WTC11 (cell line): ENCODE measurements at regions not wholly inside any gene's neighbourhood (a gene's known extent, or its start where the extent isn't known, plus 50 kb on each side); places are given as distances from the start of the nearest gene placed in this dataset.

Experiments used
- ATAC-seq: fragments of 200-7000 bp; cut with Tn5 transposase; 2 replicates; pipeline ENCODE4 v1.10.0; 2021; ENCODE audit warnings: mild to moderate bottlenecking, moderate library complexity
- CTCF ChIA-PET: fragments of 300-600 bp; sonication (Branson Sonifier 250); formaldehyde crosslinking; loops from one replicate; lab custom pipeline; 2021; ENCODE audit warnings: antibody characterized with exemption; lab: Charles Lee
- POLR2A ChIA-PET: fragments of 350-600 bp; sonication (Branson Sonifier 250); formaldehyde crosslinking; loops from one replicate; lab custom pipeline; 2021; ENCODE audit warnings: antibody characterized with exemption; lab: Charles Lee
- DNase-seq: peaks from one replicate; pipeline ENCODE4 v3.0.0; 2021; ENCODE audit warnings: low spot score
- H3K27ac Mint-ChIP-seq: 2 replicates; pipeline ENCODE4 v1.8.0; 2021; ENCODE audit warnings: mixed read lengths
- H3K27me3 Mint-ChIP-seq: 2 replicates; pipeline ENCODE4 v1.8.0; 2021; ENCODE audit warnings: low read depth, mild to moderate bottlenecking, moderate library complexity, mixed read lengths
- H3K36me3 Mint-ChIP-seq: 2 replicates; pipeline ENCODE4 v1.8.0; 2021; ENCODE audit warnings: mixed read lengths
- H3K4me1 Mint-ChIP-seq: 2 replicates; pipeline ENCODE4 v1.8.0; 2022; ENCODE audit warnings: mixed read lengths
- H3K4me3 Mint-ChIP-seq: 2 replicates; pipeline ENCODE4 v1.8.0; 2021; ENCODE audit warnings: mild to moderate bottlenecking, moderate library complexity, mixed read lengths
- H3K9me3 Mint-ChIP-seq: 2 replicates; pipeline ENCODE4 v1.8.0; 2021; ENCODE audit warnings: mixed read lengths
- ATF2 ChIP-seq: sonication (generic); formaldehyde crosslinking; IDR thresholded peaks from 2 replicates; pipeline ENCODE4 v1.8.1; 2022; ENCODE audit warnings: low read depth, missing genetic modification reagents, borderline replicate concordance
- ATF3 ChIP-seq: sonication (generic); formaldehyde crosslinking; conservative IDR thresholded peaks from 2 replicates; pipeline ENCODE4 v1.8.1; 2022; ENCODE audit warnings: mild to moderate bottlenecking, missing genetic modification reagents
- CREM ChIP-seq: sonication (generic); formaldehyde crosslinking; IDR thresholded peaks from 2 replicates; pipeline ENCODE4 v1.8.1; 2022; ENCODE audit warnings: mild to moderate bottlenecking, missing genetic modification reagents, moderate library complexity
- E2F4 ChIP-seq: sonication (generic); formaldehyde crosslinking; IDR thresholded peaks from 2 replicates; pipeline ENCODE4 v1.8.1; 2022; ENCODE audit warnings: low read depth, mild to moderate bottlenecking, moderate library complexity, missing genetic modification reagents, borderline replicate concordance
- EMX1 ChIP-seq: fragments of 250-450 bp; sonication (Bioruptor Pico); IDR thresholded peaks from 2 replicates; pipeline ENCODE4 v1.8.0; 2021; ENCODE audit warnings: mild to moderate bottlenecking
- FOXJ3 ChIP-seq: sonication (generic); formaldehyde crosslinking; IDR thresholded peaks from 2 replicates; pipeline ENCODE4 v1.9.0; 2021; ENCODE audit warnings: missing genetic modification reagents, mild to moderate bottlenecking, borderline replicate concordance
- GRHL2 ChIP-seq: fragments of 250-450 bp; sonication (Bioruptor Pico); IDR thresholded peaks from 2 replicates; pipeline ENCODE4 v1.8.0; 2022; ENCODE audit warnings: mild to moderate bottlenecking, moderate library complexity; ENCODE audit not compliant: insufficient replicate concordance, severe bottlenecking
- HMGA2 ChIP-seq: fragments of 250-450 bp; sonication (Bioruptor Pico); IDR thresholded peaks from 2 replicates; pipeline ENCODE4 v1.4.0; 2021; ENCODE audit warnings: mild to moderate bottlenecking, moderate library complexity
- IRF2 ChIP-seq: sonication (generic); formaldehyde crosslinking; IDR thresholded peaks from 2 replicates; pipeline ENCODE4 v1.8.0; 2022; ENCODE audit warnings: low read depth, missing genetic modification reagents, borderline replicate concordance
- MLX ChIP-seq: sonication (generic); formaldehyde crosslinking; IDR thresholded peaks from 2 replicates; pipeline ENCODE4 v1.8.1; 2023; ENCODE audit warnings: mild to moderate bottlenecking, missing genetic modification reagents, moderate library complexity
- NR1H2 ChIP-seq: sonication (generic); formaldehyde crosslinking; IDR thresholded peaks from 2 replicates; pipeline ENCODE4 v1.9.0; 2021; ENCODE audit warnings: mild to moderate bottlenecking, moderate library complexity, missing genetic modification reagents
- RORB ChIP-seq: fragments of 250-450 bp; sonication (Bioruptor Pico); IDR thresholded peaks from 2 replicates; pipeline ENCODE4 v1.9.0; 2021; ENCODE audit warnings: mild to moderate bottlenecking
- SP1 ChIP-seq: sonication (generic); formaldehyde crosslinking; conservative IDR thresholded peaks from 2 replicates; pipeline ENCODE4 v1.8.1; 2022; ENCODE audit warnings: missing genetic modification reagents
- USF1 ChIP-seq: sonication (generic); formaldehyde crosslinking; IDR thresholded peaks from 2 replicates; pipeline ENCODE4 v1.8.0; 2022; ENCODE audit warnings: mild to moderate bottlenecking, missing genetic modification reagents
- ZBTB21 ChIP-seq: sonication (generic); formaldehyde crosslinking; IDR thresholded peaks from 2 replicates; pipeline ENCODE4 v1.8.1; 2023; ENCODE audit warnings: mild to moderate bottlenecking, missing genetic modification reagents, borderline replicate concordance
- ZNF219 ChIP-seq: sonication (generic); formaldehyde crosslinking; IDR thresholded peaks from 2 replicates; pipeline ENCODE4 v1.8.0; 2023; ENCODE audit warnings: missing genetic modification reagents, mild to moderate bottlenecking, borderline replicate concordance
- ZNF232 ChIP-seq: sonication (generic); formaldehyde crosslinking; IDR thresholded peaks from 2 replicates; pipeline ENCODE4 v1.8.0; 2022; ENCODE audit warnings: mild to moderate bottlenecking, missing genetic modification reagents
- ZNF425 ChIP-seq: fragments of 250-450 bp; sonication (Bioruptor Pico); conservative IDR thresholded peaks from 2 replicates; pipeline ENCODE4 v1.9.0; 2021; ENCODE audit warnings: mild to moderate bottlenecking

- TF ChIP-seq HMGA2 (CRISPR knock-in tag) (no peak), RORB (CRISPR knock-in tag) (no peak), E2F4 (CRISPR knock-in tag) (no peak), ZNF232 (CRISPR knock-in tag) (no peak), ATF2 (CRISPR knock-in tag) (no peak), CREM (no peak)
Measured at GRCh38 chr18:25787276-25787675, 303.1 kb downstream of the SS18 start (continued).

GRCh38 chr18:25786758-25787157 is 303.7 kb downstream of the SS18 start:
- POLR2A ChIA-PET = no interaction called here
- H3K27me3 Mint-ChIP-seq = no peaks in the 10 kb centered on the region
- ATAC-seq (no peak), DNase-seq (no peak)
- H3K4me1 Mint-ChIP-seq = peaks cover 2% of the 10 kb centered on the region; the same call in 1 of the 2 replicates
- H3K4me3 Mint-ChIP-seq = no peak overlapping the region
- TF ChIP-seq ZNF425 (CRISPR knock-in tag) (no peak), MLX (no peak), SP1 (CRISPR knock-in tag) (no peak), GRHL2 (CRISPR knock-in tag) (no peak), ZNF219 (CRISPR knock-in tag) (no peak), ATF3 (CRISPR knock-in tag) (no peak), IRF2 (CRISPR knock-in tag) (no peak), ZBTB21 (CRISPR knock-in tag) (no peak), USF1 (CRISPR knock-in tag) (no peak)
- CTCF ChIA-PET = no interaction called here
- H3K27ac Mint-ChIP-seq = no peak overlapping the region
- H3K36me3 Mint-ChIP-seq = no peaks in the 10 kb centered on the region
- no peaks in the 10 kb centered on the region for H3K9me3 Mint-ChIP-seq

- Mint-ChIP-seq H3K9me3 (no peaks in the 10 kb centered on the region), H3K27ac (no peak overlapping the region)
- no peak for ATAC-seq
Measured at GRCh38 chr18:25780105-25780504, 310.3 kb downstream of the SS18 start.

More at GRCh38 chr18:25780105-25780504, 310.3 kb downstream of the SS18 start:
- ChIA-PET POLR2A (no interaction called here), CTCF (no interaction called here)
- Mint-ChIP-seq H3K4me1 (peaks cover 6% of the 10 kb centered on the region), H3K4me3 (no peak overlapping the region), H3K36me3 (no peaks in the 10 kb centered on the region), H3K27me3 (no peaks in the 10 kb centered on the region)
- TF ChIP-seq NR1H2 (CRISPR knock-in tag) = no peak
- TF ChIP-seq FOXJ3 = no peak
- no peak for TF ChIP-seq EMX1 (CRISPR knock-in tag)
- DNase-seq = no peak
